ENCODE measurements at regions not wholly inside any gene's neighbourhood (a gene's known extent, or its start where the extent isn't known, plus 50 kb on each side); places are given as distances from the start of the nearest gene placed in this dataset.

- no peak for TF ChIP-seq EZH2phosphoT487 (IDR thresholded peaks at IDR 0.05; ENCODE audit: borderline replicate concordance)
- TF ChIP-seq, protein P1, sequence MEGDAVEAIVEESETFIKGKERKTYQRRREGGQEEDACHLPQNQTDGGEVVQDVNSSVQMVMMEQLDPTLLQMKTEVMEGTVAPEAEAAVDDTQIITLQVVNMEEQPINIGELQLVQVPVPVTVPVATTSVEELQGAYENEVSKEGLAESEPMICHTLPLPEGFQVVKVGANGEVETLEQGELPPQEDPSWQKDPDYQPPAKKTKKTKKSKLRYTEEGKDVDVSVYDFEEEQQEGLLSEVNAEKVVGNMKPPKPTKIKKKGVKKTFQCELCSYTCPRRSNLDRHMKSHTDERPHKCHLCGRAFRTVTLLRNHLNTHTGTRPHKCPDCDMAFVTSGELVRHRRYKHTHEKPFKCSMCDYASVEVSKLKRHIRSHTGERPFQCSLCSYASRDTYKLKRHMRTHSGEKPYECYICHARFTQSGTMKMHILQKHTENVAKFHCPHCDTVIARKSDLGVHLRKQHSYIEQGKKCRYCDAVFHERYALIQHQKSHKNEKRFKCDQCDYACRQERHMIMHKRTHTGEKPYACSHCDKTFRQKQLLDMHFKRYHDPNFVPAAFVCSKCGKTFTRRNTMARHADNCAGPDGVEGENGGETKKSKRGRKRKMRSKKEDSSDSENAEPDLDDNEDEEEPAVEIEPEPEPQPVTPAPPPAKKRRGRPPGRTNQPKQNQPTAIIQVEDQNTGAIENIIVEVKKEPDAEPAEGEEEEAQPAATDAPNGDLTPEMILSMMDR (conservative IDR thresholded peaks at IDR 0.05; ENCODE audit: low read length) = no peak
Measured at GRCh38 chr2:207472343-207473048, 57.3 kb upstream of the CREB1 start.

Measured in Loucy (cell line).